D721Med (cell line): ENCODE measurements at regions not wholly inside any gene's neighbourhood (a gene's known extent, or its start where the extent isn't known, plus 50 kb on each side); places are given as distances from the start of the nearest gene placed in this dataset.

Source experiments
- DNase-seq: peaks from one replicate; pipeline ENCODE4 v3.0.0; 2011; ENCODE audit warnings: low spot score; ENCODE audit not compliant: insufficient read length
- FAIRE-seq: peaks from 2 replicates; lab custom pipeline; 2011; peaks lifted over from hg19 to GRCh38; lab: Jason Lieb, UNC
- CTCF ChIP-seq: IDR thresholded peaks from 2 replicates; pipeline ENCODE4 v1.5.1; 2012; ENCODE audit warnings: mild to moderate bottlenecking, control low read depth; ENCODE audit not compliant: insufficient read depth; ENCODE audit errors: missing control alignments

- DNase-seq (no peak), FAIRE-seq (no peak)
- no peak for TF ChIP-seq CTCF
Observed at GRCh38 chr16:85320677-85321385, 208.6 kb upstream of the CIBAR2 start.

- no peak for TF ChIP-seq CTCF
- DNase-seq (no peak), FAIRE-seq (no peak)
Observed at GRCh38 chr16:85321509-85322271, 209.4 kb upstream of the CIBAR2 start.

GRCh38 chr16:85323230-85323960 lies 211.1 kb upstream of the CIBAR2 start:
- TF ChIP-seq CTCF = no peak
- FAIRE-seq = no peak
- no peak for DNase-seq

GRCh38 chr16:85323961-85324253 lies 211.6 kb upstream of the CIBAR2 start:
- DNase-seq = no peak

GRCh38 chr16:85324488-85324887 lies 212.2 kb upstream of the CIBAR2 start:
- DNase-seq (no peak), FAIRE-seq (no peak)
- TF ChIP-seq CTCF = no peak

More at GRCh38 chr16:85323961-85324253, 211.6 kb upstream of the CIBAR2 start:
- no peak for TF ChIP-seq CTCF
- FAIRE-seq = no peak

GRCh38 chr16:85326113-85326793 lies 214.0 kb upstream of the CIBAR2 start:
- FAIRE-seq = no peak
- DNase-seq = no peak
- no peak for TF ChIP-seq CTCF
